ENCODE measurements at regions not wholly inside any gene's neighbourhood (a gene's known extent, or its start where the extent isn't known, plus 50 kb on each side); places are given as distances from the start of the nearest gene placed in this dataset.

DNA sequence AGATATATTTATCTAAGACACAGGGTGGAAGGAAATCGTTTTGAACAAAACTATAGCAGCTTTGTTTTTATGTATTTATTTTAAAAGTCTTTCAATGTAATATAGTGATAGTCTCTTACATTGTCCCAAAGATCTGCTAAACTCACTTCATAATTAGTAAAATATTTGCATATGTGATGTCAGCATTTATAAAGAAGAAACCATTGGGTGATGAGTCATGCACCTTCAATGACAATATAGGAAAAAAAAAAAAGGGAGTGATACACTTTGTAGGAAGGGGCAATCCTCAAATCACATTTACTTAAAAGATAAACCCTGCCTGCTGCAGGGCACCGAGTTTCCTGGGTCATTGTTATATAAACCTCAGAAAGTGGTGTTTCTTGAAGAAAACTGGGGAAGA, 112.4 kb upstream of the SEMA3C start:
- no peak overlapping the region for H3K4me2 ChIP-seq (ENCODE audit: low read length)
- no peak overlapping the region for H4K12ac ChIP-seq (ENCODE audit: low read depth, low read length)
- H3K9me3 ChIP-seq (ENCODE audit: insufficient read depth, low read depth, low read length): no peaks in the 10 kb centered on the region
- H3K9ac ChIP-seq (ENCODE audit: low read length): no peak overlapping the region
- H3K14ac ChIP-seq (ENCODE audit: low read length): no peak overlapping the region
- H4K91ac ChIP-seq (ENCODE audit: low read depth, low read length): no peak overlapping the region
- H2AFZ ChIP-seq (ENCODE audit: insufficient read depth, low read length, poor library complexity): no peak overlapping the region
- no peaks in the 10 kb centered on the region for H3K36me3 ChIP-seq (ENCODE audit: control insufficient read depth in 1 of 2, insufficient read depth in 2 of 2, low read length in 2 of 2)
- no peak overlapping the region for H3K4ac ChIP-seq (ENCODE audit: low read depth, low read length)
- no peak overlapping the region for H3K23ac ChIP-seq (ENCODE audit: low read length)
- no peak overlapping the region for H3K4me3 ChIP-seq (ENCODE audit: low read depth, low read length)
- H3K4me1 ChIP-seq (ENCODE audit: control insufficient read depth in 1 of 2, insufficient read depth in 2 of 2, low read length in 2 of 2): no peaks in the 10 kb centered on the region
- no peak overlapping the region for H2BK12ac ChIP-seq (ENCODE audit: low read length)
- no peak overlapping the region for H4K8ac ChIP-seq (ENCODE audit: low read depth, low read length)
- H2BK5ac ChIP-seq (ENCODE audit: low read depth, low read length, poor library complexity): no peak overlapping the region
- H3K18ac ChIP-seq (ENCODE audit: low read length): no peak overlapping the region
- H3K27ac ChIP-seq (ENCODE audit: low read depth, low read length): no peak overlapping the region
- H3K27me3 ChIP-seq (ENCODE audit: insufficient read depth, low read length): no peaks in the 10 kb centered on the region
- H2AK5ac ChIP-seq (ENCODE audit: low read length): no peak overlapping the region
- WGBS (ENCODE audit: extremely low coverage, insufficient coverage, insufficient read length): no CpG with 5 or more reads among the region's 2 CpGs
- no peak for DNase-seq
- no peak overlapping the region for H2BK120ac ChIP-seq (ENCODE audit: insufficient read depth, low read length, poor library complexity)
- H3K79me2 ChIP-seq (ENCODE audit: control insufficient read depth, insufficient read depth, low read length, poor library complexity): no peaks in the 10 kb centered on the region
- no peaks in the 10 kb centered on the region for H3K79me1 ChIP-seq (ENCODE audit: low read length)

DNA sequence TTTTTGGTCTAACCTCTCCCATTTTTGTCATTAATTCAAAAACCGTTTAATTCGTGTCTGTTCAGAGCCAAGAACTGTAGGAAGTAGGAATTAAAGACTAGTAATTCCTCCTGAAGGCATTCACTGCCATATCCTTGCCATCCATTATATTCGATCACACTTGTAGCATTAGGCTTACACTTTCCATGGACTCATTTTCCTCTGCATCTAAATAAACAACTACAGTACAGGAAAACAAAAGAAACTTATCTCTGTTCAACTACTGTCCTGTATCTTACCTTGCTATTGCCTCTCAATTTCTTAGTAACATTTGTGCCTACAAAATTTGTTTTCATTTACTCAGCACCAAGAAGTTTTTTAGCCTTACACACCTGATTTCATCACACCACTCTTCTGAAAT, 111.6 kb upstream of the SEMA3C start:
- Histone ChIP-seq H3K18ac (ENCODE audit: low read length) (no peak overlapping the region), H3K4me2 (ENCODE audit: low read length) (no peak overlapping the region), H3K4me3 (ENCODE audit: low read depth, low read length) (no peak overlapping the region), H3K4ac (ENCODE audit: low read depth, low read length) (no peak overlapping the region), H3K36me3 (ENCODE audit: control insufficient read depth in 1 of 2, insufficient read depth in 2 of 2, low read length in 2 of 2) (no peaks in the 10 kb centered on the region), H3K9ac (ENCODE audit: low read length) (no peak overlapping the region), H2BK12ac (ENCODE audit: low read length) (no peak overlapping the region), H4K91ac (ENCODE audit: low read depth, low read length) (no peak overlapping the region), H3K14ac (ENCODE audit: low read length) (no peak overlapping the region), H2AK5ac (ENCODE audit: low read length) (no peak overlapping the region), H3K79me2 (ENCODE audit: control insufficient read depth, insufficient read depth, low read length, poor library complexity) (no peaks in the 10 kb centered on the region), H3K27ac (ENCODE audit: low read depth, low read length) (no peak overlapping the region), H2BK5ac (ENCODE audit: low read depth, low read length, poor library complexity) (no peak overlapping the region), H2AFZ (ENCODE audit: insufficient read depth, low read length, poor library complexity) (no peak overlapping the region), H3K9me3 (ENCODE audit: insufficient read depth, low read depth, low read length) (no peaks in the 10 kb centered on the region), H3K4me1 (ENCODE audit: control insufficient read depth in 1 of 2, insufficient read depth in 2 of 2, low read length in 2 of 2) (no peaks in the 10 kb centered on the region), H2BK120ac (ENCODE audit: insufficient read depth, low read length, poor library complexity) (no peak overlapping the region), H4K12ac (ENCODE audit: low read depth, low read length) (no peak overlapping the region), H3K23ac (ENCODE audit: low read length) (no peak overlapping the region), H3K79me1 (ENCODE audit: low read length) (no peaks in the 10 kb centered on the region), H3K27me3 (ENCODE audit: insufficient read depth, low read length) (no peaks in the 10 kb centered on the region), H4K8ac (ENCODE audit: low read depth, low read length) (no peak overlapping the region)
- no peak for DNase-seq
- WGBS (ENCODE audit: extremely low coverage, insufficient coverage, insufficient read length): no CpG with 5 or more reads among the region's 3 CpGs

DNA sequence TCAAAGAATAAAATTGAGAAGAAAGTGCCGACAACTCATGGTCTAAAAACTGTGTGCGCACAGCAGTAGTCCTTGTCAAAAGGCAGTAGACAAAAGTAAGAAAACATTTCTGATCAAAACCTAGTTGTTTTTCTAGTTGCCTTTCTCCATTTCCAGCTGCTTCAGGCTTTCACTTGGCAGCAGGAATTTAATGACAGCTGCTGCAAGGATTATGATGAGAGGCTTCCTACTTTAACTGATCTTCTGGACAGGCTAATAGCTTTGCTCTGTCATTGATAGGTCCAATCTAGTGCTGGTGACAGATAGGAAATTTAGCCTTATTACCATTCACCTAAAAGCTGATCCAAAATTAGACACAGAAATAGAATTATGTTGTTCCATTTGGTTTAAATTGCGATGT, 110.7 kb upstream of the SEMA3C start:
- H3K4me1 ChIP-seq (ENCODE audit: control insufficient read depth in 1 of 2, insufficient read depth in 2 of 2, low read length in 2 of 2): no peaks in the 10 kb centered on the region
- no peak overlapping the region for H3K4me2 ChIP-seq (ENCODE audit: low read length)
- H3K18ac ChIP-seq (ENCODE audit: low read length): no peak overlapping the region
- no peak overlapping the region for H2BK5ac ChIP-seq (ENCODE audit: low read depth, low read length, poor library complexity)
- no peak overlapping the region for H3K4ac ChIP-seq (ENCODE audit: low read depth, low read length)
- H4K91ac ChIP-seq (ENCODE audit: low read depth, low read length): no peak overlapping the region
- no peaks in the 10 kb centered on the region for H3K9me3 ChIP-seq (ENCODE audit: insufficient read depth, low read depth, low read length)
- no peak overlapping the region for H3K4me3 ChIP-seq (ENCODE audit: low read depth, low read length)
- H3K79me1 ChIP-seq (ENCODE audit: low read length): no peaks in the 10 kb centered on the region
- no peak overlapping the region for H2BK12ac ChIP-seq (ENCODE audit: low read length)
- H3K23ac ChIP-seq (ENCODE audit: low read length): no peak overlapping the region
- no peak overlapping the region for H2AK5ac ChIP-seq (ENCODE audit: low read length)
- no peak overlapping the region for H2BK120ac ChIP-seq (ENCODE audit: insufficient read depth, low read length, poor library complexity)
- no peaks in the 10 kb centered on the region for H3K27me3 ChIP-seq (ENCODE audit: insufficient read depth, low read length)
- no peak overlapping the region for H4K8ac ChIP-seq (ENCODE audit: low read depth, low read length)
- H2AFZ ChIP-seq (ENCODE audit: insufficient read depth, low read length, poor library complexity): no peak overlapping the region
- no peak overlapping the region for H3K9ac ChIP-seq (ENCODE audit: low read length)
- no peaks in the 10 kb centered on the region for H3K36me3 ChIP-seq (ENCODE audit: control insufficient read depth in 1 of 2, insufficient read depth in 2 of 2, low read length in 2 of 2)
- WGBS (ENCODE audit: extremely low coverage, insufficient coverage, insufficient read length): no CpG with 5 or more reads among the region's 3 CpGs
- H3K14ac ChIP-seq (ENCODE audit: low read length): no peak overlapping the region
- no peak overlapping the region for H4K12ac ChIP-seq (ENCODE audit: low read depth, low read length)
- DNase-seq: no peak
- H3K79me2 ChIP-seq (ENCODE audit: control insufficient read depth, insufficient read depth, low read length, poor library complexity): no peaks in the 10 kb centered on the region
- no peak overlapping the region for H3K27ac ChIP-seq (ENCODE audit: low read depth, low read length)

DNA sequence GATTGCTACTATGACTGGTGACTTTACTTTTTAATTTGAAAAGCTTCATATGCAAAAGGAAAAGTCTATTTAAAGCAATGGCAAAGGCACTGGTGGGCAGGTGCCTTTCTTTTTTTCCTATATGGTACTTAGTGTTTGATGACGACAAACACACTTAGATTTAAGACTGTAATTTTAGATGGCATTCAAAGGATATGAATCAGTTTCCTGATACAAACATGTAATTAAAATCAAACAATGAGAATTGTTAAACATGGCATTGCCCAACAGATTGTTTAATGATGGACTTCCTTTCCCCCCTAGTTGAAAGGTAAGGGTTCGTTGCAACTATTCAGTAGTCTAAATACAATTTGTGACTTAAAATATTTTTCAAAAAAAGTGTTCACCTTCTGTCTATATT, 106.5 kb upstream of the SEMA3C start:
- no peak for DNase-seq
- H3K18ac ChIP-seq (ENCODE audit: low read length): no peak overlapping the region
- H2BK120ac ChIP-seq (ENCODE audit: insufficient read depth, low read length, poor library complexity): no peak overlapping the region
- no peak overlapping the region for H3K4ac ChIP-seq (ENCODE audit: low read depth, low read length)
- H3K4me3 ChIP-seq (ENCODE audit: low read depth, low read length): no peak overlapping the region
- H3K14ac ChIP-seq (ENCODE audit: low read length): no peak overlapping the region
- no peaks in the 10 kb centered on the region for H3K27me3 ChIP-seq (ENCODE audit: insufficient read depth, low read length)
- no peak overlapping the region for H3K27ac ChIP-seq (ENCODE audit: low read depth, low read length)
- no peaks in the 10 kb centered on the region for H3K79me2 ChIP-seq (ENCODE audit: control insufficient read depth, insufficient read depth, low read length, poor library complexity)
- no peak overlapping the region for H3K4me2 ChIP-seq (ENCODE audit: low read length)
- no peak overlapping the region for H3K9ac ChIP-seq (ENCODE audit: low read length)
- H3K4me1 ChIP-seq (ENCODE audit: control insufficient read depth in 1 of 2, insufficient read depth in 2 of 2, low read length in 2 of 2): no peaks in the 10 kb centered on the region
- H3K9me3 ChIP-seq (ENCODE audit: insufficient read depth, low read depth, low read length): no peaks in the 10 kb centered on the region
- H2AK5ac ChIP-seq (ENCODE audit: low read length): no peak overlapping the region
- no peak overlapping the region for H4K91ac ChIP-seq (ENCODE audit: low read depth, low read length)
- H2BK5ac ChIP-seq (ENCODE audit: low read depth, low read length, poor library complexity): no peak overlapping the region
- no peak overlapping the region for H2BK12ac ChIP-seq (ENCODE audit: low read length)
- H3K79me1 ChIP-seq (ENCODE audit: low read length): no peaks in the 10 kb centered on the region
- H3K23ac ChIP-seq (ENCODE audit: low read length): no peak overlapping the region
- no CpG with 5 or more reads among the region's 2 CpGs for WGBS (ENCODE audit: extremely low coverage, insufficient coverage, insufficient read length)
- no peak overlapping the region for H2AFZ ChIP-seq (ENCODE audit: insufficient read depth, low read length, poor library complexity)
- no peaks in the 10 kb centered on the region for H3K36me3 ChIP-seq (ENCODE audit: control insufficient read depth in 1 of 2, insufficient read depth in 2 of 2, low read length in 2 of 2)
- no peak overlapping the region for H4K8ac ChIP-seq (ENCODE audit: low read depth, low read length)
- H4K12ac ChIP-seq (ENCODE audit: low read depth, low read length): no peak overlapping the region
